CD4-positive, alpha-beta T cell treated with Interleukin-2 at 100 ng/mL for 4 hours (primary cell): ENCODE measurements at regions not wholly inside any gene's neighbourhood (a gene's known extent, or its start where the extent isn't known, plus 50 kb on each side); places are given as distances from the start of the nearest gene placed in this dataset.
"Not testable (repeated sequence)": the region's sequence is repeated elsewhere in the genome, so short reads cannot be mapped to it uniquely, and the experiment has no call there.

Source experiments
- DNase-seq: peaks from one replicate; pipeline ENCODE4 v3.0.0-alpha.2; 2020; ENCODE audit warnings: low spot score

DNA sequence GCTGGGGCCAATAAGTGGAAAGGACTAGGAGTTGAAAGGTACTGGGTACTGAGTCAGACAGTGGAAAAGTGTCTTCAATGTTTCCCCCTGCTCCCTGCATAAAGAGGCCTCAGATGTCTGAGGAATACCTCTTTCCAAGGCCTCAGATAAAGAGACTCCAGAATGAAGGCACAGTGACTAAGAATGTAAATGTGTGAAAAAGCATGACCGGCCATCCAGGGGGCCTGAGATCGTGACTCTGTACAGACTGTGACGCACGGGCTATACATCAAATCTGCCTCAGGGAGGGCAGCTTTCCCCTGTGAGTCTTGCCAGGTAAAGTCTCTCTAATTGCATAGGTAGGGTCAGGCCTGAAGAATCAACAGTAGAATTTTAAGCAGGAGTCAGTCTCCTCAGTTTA, 1690.5 kb downstream of the KCNT2 start:
- no peak for DNase-seq

DNA sequence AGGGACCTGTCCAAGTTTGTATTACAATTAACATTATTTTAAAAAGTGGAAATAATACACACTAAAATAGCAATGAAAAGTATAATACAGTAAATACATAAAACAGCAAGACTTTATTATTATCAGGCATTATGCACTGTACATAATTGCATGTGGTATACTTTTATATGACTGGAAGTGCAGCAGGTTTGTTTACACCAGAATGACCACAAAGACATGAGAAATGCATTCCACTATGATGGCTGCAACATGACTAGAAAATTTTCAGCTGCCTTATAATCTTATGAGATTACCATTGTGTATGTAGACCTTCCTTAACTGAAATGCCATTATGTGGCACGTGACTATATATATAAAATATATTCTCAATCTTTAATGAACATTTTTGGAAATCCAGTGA, 1699.6 kb downstream of the KCNT2 start:
- DNase-seq: no peak

DNA sequence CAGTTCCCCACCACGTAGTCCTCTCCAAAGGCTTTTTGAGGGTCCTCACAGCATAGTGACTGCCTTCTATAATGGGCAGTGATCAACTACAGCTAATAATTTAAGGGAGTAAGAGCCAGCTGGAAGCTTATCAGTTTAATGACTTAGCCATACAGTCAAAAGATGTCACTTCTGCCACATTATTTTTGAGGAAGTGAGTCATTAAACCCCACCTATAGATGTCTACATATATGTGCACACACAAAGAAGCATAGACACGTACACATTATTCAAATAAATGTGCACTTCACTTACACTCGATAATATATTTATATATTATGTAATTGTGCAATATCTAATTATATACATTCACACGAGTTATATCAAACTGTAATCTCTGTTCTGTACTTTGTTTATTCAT, 1704.7 kb downstream of the KCNT2 start:
- no peak for DNase-seq

DNA sequence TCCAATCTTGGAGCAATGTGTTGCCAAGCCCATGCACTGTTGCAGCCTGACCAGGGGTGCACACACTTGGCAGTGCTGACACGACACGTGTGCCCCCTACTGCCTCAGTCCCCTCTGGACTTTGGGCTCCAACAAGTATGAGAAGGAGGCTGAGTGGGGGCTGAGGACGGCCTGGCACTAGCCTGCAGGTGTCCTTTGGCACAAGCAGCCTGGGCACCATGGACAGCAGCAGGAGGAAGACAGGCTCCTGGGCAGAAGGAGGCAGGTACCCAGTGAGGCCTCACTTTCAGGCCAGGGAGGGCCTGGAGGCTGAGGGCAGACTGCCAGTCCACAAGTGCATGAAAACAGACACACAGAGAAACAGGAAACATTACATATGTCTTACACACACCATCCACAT, 1702.9 kb upstream of the B3GALT2 start:
- DNase-seq: no peak

DNA sequence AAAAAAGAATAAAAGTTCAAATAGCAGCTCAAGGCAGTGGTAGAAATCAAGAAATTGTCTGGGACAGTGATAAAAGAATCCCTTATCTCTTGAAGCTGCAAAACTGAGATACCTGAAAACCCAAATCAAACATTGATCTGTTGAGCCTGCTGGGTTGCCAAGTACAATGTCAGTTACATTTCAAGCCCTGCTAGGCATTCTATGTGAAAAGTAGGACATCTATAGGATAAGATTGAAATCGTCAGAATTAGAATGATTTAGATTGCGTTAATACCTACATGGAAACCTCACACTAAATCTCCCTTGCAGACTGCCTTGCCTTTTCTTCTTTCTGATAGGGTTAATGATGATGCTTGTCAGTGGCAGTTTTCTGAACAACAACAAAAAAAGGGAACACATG, 1684.4 kb upstream of the B3GALT2 start:
- DNase-seq: no peak

- no peak for DNase-seq
These were observed 1679.7 kb upstream of the B3GALT2 start for GRCh38 chr1:194866153-194866552.

DNA sequence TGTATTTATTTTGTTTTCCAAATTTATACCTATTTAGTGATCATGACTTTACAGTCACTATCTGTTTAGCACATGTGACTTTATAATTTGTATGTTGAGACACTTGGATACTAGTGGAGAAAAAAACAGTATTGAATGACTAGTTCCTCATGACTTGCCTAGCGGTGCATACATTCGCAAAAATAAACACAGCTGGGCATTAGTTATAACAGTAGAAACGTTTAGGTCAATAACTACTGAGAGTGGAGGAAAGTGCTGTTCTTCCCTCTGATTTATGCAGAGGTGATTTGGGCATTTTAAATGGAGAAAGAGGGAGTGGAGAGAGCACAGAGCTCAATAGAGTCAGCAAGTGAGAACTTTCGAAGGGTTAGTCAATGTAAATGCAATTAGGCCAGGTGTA, 1679.0 kb upstream of the B3GALT2 start:
- no peak for DNase-seq

GRCh38 chr1:194862129-194862528, 1675.7 kb upstream of the B3GALT2 start:
- no peak for DNase-seq

GRCh38 chr1:194860248-194861201, 1674.1 kb upstream of the B3GALT2 start:
- no peak for DNase-seq

DNA sequence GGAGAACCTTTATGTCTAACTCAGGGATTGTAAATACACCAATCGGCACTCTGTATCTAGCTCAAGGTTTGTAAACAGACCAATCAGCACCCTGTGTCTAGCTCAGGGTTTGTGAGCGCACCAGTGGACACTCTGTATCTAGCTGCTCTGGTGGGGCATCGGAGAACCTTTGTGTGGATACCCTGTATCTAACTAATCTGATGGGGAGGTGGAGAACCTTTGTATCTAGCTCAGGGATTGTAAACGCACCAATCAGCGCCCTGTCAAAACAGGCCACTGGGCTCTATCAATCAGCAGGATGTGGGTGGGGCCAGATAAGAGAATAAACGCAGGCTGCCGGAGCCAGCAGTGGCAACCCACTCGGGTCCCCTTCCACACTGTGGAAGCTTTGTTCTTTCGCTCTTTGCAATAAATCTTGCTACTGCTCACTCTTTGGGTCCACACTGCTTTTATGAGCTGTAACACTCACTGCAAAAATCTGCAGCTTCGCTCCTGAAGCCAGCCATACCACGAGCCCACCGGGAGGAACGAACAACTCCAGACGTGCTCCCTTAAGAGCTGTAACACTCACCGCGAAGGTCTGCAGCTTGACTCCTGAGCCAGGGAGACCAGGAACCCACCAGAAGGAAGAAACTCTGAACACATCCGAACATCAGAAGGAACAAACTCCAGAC, 1673.2 kb upstream of the B3GALT2 start:
- not testable (repeated sequence) for DNase-seq

DNA sequence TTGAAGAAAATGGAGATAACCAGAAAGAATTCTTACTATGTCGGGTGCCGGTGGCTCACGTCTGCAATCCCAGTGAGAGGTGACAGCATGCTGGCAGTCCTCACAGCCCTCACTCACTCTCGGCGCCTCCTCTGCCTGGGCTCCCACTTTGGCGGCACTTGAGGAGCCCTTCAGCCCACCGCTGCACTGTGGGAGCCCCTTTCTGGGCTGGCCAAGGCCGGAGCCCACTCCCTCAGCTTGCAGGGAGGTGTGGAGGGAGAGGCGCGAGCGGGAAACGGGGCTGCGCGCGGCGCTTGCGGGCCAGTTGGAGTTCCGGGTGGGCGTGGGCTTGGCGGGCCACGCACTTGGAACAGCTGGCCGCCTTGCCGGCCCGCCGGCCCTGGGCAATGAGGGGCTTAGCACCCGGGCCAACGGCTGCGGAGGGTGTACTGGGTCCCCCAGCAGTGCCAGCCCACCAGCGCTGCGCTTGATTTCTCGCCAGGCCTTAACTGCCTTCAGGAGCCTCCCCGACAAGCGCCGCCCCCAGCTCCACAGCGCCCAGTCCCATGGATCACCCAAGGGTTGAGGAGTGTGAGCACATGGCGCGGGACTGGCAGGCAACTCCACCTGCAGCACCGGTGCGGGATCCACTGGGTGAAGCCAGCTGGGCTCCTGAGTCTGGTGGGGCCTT, 1672.5 kb upstream of the B3GALT2 start:
- DNase-seq: not testable (repeated sequence)

GRCh38 chr1:194857413-194857812, 1671.0 kb upstream of the B3GALT2 start:
- no peak for DNase-seq

GRCh38 chr1:194848846-194849245, 1662.4 kb upstream of the B3GALT2 start:
- no peak for DNase-seq

- no peak for DNase-seq
These were observed 1660.1 kb upstream of the B3GALT2 start for GRCh38 chr1:194846488-194846887.

GRCh38 chr1:194843077-194843476, 1656.7 kb upstream of the B3GALT2 start:
- DNase-seq: no peak

GRCh38 chr1:194833111-194833510, 1646.7 kb upstream of the B3GALT2 start:
- DNase-seq: no peak

GRCh38 chr1:194831595-194831994, 1645.2 kb upstream of the B3GALT2 start:
- DNase-seq: not testable (repeated sequence)

DNA sequence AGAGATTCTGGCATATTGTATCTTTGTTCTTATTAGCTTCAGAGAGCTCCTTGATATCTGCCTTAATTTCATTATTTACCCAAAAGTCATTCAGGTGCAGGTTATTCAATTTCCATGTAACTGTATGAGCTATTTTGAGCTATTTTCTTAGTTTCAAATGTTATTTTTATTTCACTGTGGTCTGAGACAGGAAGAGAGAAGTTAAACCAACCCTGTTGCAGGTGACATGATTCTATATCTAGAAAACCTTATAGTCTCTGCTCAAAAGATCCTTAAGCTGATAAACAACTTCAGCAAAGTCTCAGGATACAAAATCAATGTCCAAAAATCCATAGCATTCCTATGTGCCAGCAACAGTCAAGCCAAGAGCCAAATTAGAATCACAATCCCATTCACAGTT, 1644.0 kb upstream of the B3GALT2 start:
- no peak for DNase-seq

DNA sequence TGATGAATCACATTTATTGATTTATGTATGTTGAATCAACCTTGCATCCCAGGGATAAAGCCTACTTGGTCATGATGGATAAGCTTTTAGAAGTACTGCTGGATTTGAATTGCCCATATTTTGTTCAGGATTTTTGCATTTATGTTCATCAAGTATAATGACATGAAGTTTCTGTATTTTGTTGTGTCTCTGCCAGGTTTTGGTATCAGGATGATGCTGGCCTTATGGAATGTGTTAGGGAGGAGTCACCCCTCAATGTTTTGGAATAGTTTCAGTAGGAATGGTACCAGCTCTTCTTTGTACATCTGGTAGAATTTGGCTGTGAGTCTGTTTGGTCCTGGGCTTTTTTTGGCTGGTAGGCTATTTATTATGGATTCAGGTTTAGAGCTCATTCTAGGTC, 1643.1 kb upstream of the B3GALT2 start:
- DNase-seq: no peak

DNA sequence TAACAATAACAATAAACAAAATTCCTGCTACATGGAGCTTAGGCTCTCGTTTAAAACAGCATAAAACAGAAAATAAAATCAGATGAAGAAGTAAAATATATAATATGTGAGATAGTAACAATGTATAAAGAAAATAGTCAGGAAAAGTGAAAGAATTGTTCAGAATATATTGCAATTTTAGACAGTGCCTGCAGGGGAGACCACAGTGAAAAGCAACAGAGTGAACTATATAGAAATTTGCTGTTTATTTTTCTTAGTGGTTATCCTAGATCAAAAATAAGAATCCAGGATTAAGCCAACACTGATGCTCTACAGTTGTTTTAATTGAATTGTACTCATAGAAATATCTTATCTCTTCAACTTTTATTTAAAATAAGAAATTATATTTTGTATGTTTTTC, 1639.0 kb upstream of the B3GALT2 start:
- no peak for DNase-seq

- no peak for DNase-seq
These were observed 1634.7 kb upstream of the B3GALT2 start for GRCh38 chr1:194821091-194821490.

- no peak for DNase-seq
These were observed 1632.3 kb upstream of the B3GALT2 start for GRCh38 chr1:194818674-194819073.

DNA sequence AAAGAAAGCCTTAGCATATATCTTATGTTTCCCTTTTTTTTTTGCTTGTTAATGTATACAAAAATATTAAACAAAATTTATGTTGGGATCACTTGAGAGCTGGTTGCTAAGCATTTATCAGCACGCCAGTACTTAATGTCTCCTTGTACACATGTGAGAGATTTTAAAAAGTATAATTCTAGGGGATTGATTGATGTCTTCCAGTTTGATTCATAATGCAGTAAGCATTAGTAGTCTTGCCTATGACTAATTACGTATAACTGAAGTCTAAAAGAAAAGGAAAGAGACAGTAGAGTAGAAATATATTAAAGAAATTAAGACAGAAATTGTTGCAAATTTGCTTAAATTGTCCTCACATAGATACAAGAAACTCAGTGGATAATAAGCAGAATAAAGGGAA, 1630.4 kb upstream of the B3GALT2 start:
- no peak for DNase-seq
